IMR-90 (cell line): ENCODE measurements at regions not wholly inside any gene's neighbourhood (a gene's known extent, or its start where the extent isn't known, plus 50 kb on each side); places are given as distances from the start of the nearest gene placed in this dataset.

Experiments used
- ATAC-seq: fragments of 200-7000 bp; cut with Tn5 transposase; 2 replicates; pipeline ENCODE4 v1.9.1; 2020; ENCODE audit warnings: low read depth, mild to moderate bottlenecking, moderate library complexity
- BruUV-seq: library from RNA; stranded (reverse); fragments of 400-500 nt; replicated peaks from 2 replicates; lab custom pipeline; 2021; lab: Mats Ljungman, UMichigan
- CTCF ChIA-PET: fragments of 300-600 bp; formaldehyde crosslinking; extraction: SDS; loops from one replicate; lab custom pipeline; 2021; ENCODE audit warnings: antibody characterized with exemption; lab: Yijun Ruan, JAX
- POLR2A ChIA-PET: fragments of 300-600 bp; sonication (Branson Sonifier 250); formaldehyde crosslinking; loops from one replicate; lab custom pipeline; 2022; ENCODE audit warnings: antibody characterized with exemption; ENCODE audit not compliant: unreplicated experiment; lab: Charles Lee
- DNase-seq: peaks from one replicate; pipeline ENCODE4 v3.0.0; 2013
- H2AFZ ChIP-seq: replicated peaks from 2 replicates; pipeline ENCODE3; 2013; ENCODE audit warnings: low read length, mild to moderate bottlenecking; ENCODE audit not compliant: poor library complexity
- H2AK5ac ChIP-seq: 2 replicates; pipeline ENCODE4 v1.6.1; 2013; ENCODE audit warnings: low read depth, low read length, inconsistent platforms
- H2AK9ac ChIP-seq: replicated peaks from 2 replicates; pipeline ENCODE3; 2013; ENCODE audit warnings: mild to moderate bottlenecking, low read depth, low read length, moderate library complexity; ENCODE audit not compliant: poor library complexity
- H2BK120ac ChIP-seq: 2 replicates; pipeline ENCODE4 v1.6.1; 2013; ENCODE audit warnings: low read depth, low read length, inconsistent platforms
- H2BK15ac ChIP-seq: 3 replicates; pipeline ENCODE4 v1.6.1; 2013; ENCODE audit warnings: low read depth, low read length, inconsistent platforms
- H2BK20ac ChIP-seq: 2 replicates; pipeline ENCODE4 v1.6.1; 2013; ENCODE audit warnings: low read depth, mild to moderate bottlenecking, inconsistent platforms, low read length, moderate library complexity
- H2BK5ac ChIP-seq: 2 replicates; pipeline ENCODE4 v1.6.1; 2013; ENCODE audit warnings: mild to moderate bottlenecking, low read depth, low read length, inconsistent platforms; ENCODE audit not compliant: poor library complexity, severe bottlenecking
- H3K14ac ChIP-seq: replicated peaks from 2 replicates; pipeline ENCODE4 v1.6.1; 2013; ENCODE audit warnings: low read depth, low read length, inconsistent platforms
- H3K18ac ChIP-seq: 2 replicates; pipeline ENCODE4 v1.6.1; 2013; ENCODE audit warnings: low read depth, low read length, control low read depth
- H3K23ac ChIP-seq: 2 replicates; pipeline ENCODE4 v1.6.1; 2013; ENCODE audit warnings: low read depth, low read length, inconsistent platforms
- H3K27ac ChIP-seq: 2 replicates; pipeline ENCODE4 v1.5.1; 2013; ENCODE audit warnings: mild to moderate bottlenecking, control low read depth, low read length; ENCODE audit not compliant: insufficient read depth
- H3K27me3 ChIP-seq: 2 replicates; pipeline ENCODE4 v1.6.1; 2013; ENCODE audit warnings: low read length; ENCODE audit not compliant: control insufficient read depth, insufficient read depth
- H3K36me3 ChIP-seq: 2 replicates; pipeline ENCODE4 v1.6.1; 2013; ENCODE audit warnings: low read length, mixed read lengths; ENCODE audit not compliant: control insufficient read depth, insufficient read depth
- H3K4ac ChIP-seq: 2 replicates; pipeline ENCODE4 v1.6.1; 2013; ENCODE audit warnings: low read depth, low read length, inconsistent platforms
- H3K4me1 ChIP-seq: 2 replicates; pipeline ENCODE4 v1.6.1; 2013; ENCODE audit warnings: low read length, mixed read lengths; ENCODE audit not compliant: control insufficient read depth, insufficient read depth
- H3K4me2 ChIP-seq: 2 replicates; pipeline ENCODE4 v1.6.1; 2013; ENCODE audit warnings: low read depth, mild to moderate bottlenecking, control low read depth, low read length, moderate library complexity
- H3K4me3 ChIP-seq: 2 replicates; pipeline ENCODE4 v1.5.1; 2013; ENCODE audit warnings: low read depth, mild to moderate bottlenecking, control low read depth, low read length, moderate library complexity; ENCODE audit not compliant: insufficient read depth
- H3K56ac ChIP-seq: 2 replicates; pipeline ENCODE4 v1.6.1; 2013; ENCODE audit warnings: low read length, inconsistent platforms; ENCODE audit not compliant: insufficient read depth; ENCODE audit errors: extremely low read depth
- H3K79me1 ChIP-seq, 2 experiments: 2 replicates each; pipeline ENCODE4 v1.6.1; 2013; ENCODE audit warnings: low read length in 2 of 2, inconsistent platforms in 1 of 2, low read depth in 1 of 2
- H3K9ac ChIP-seq: 2 replicates; pipeline ENCODE4 v1.6.1; 2013; ENCODE audit warnings: low read depth, low read length, control low read depth
- H3K9me1 ChIP-seq: 2 replicates; pipeline ENCODE4 v1.6.1; 2013; ENCODE audit warnings: low read length, inconsistent platforms; ENCODE audit not compliant: insufficient read depth
- H3K9me3 ChIP-seq: 2 replicates; pipeline ENCODE4 v1.6.1; 2013; ENCODE audit warnings: low read length; ENCODE audit not compliant: control insufficient read depth, insufficient read depth
- H4K20me1 ChIP-seq: 2 replicates; pipeline ENCODE4 v1.6.1; 2013; ENCODE audit warnings: low read length, inconsistent platforms; ENCODE audit not compliant: insufficient read depth
- H4K5ac ChIP-seq: 2 replicates; pipeline ENCODE4 v1.6.1; 2013; ENCODE audit warnings: mild to moderate bottlenecking, low read depth, low read length, control low read depth
- H4K8ac ChIP-seq, 2 experiments: 2 replicates each; pipeline ENCODE4 v1.6.1; 2013; ENCODE audit warnings: low read depth in 2 of 2, low read length in 2 of 2, control low read depth in 1 of 2, inconsistent platforms in 1 of 2
- H4K91ac ChIP-seq: 2 replicates; pipeline ENCODE4 v1.6.1; 2013; ENCODE audit warnings: low read depth, low read length, inconsistent platforms; ENCODE audit not compliant: insufficient read depth
- MAFK ChIP-seq: IDR thresholded peaks from 2 replicates; pipeline ENCODE4 v1.6.1; 2012; ENCODE audit warnings: low read depth, low read length, improper control_type of control experiment
- WGBS, 2 experiments: methylation state at CpG; one replicate each; pipeline versions ENCODE4 v1.1.5 to v1.1.7; 2013; ENCODE audit warnings: missing lambda C conversion rate in 2 of 2; ENCODE audit not compliant: insufficient read length in 1 of 2; ENCODE audit errors: extremely low coverage in 2 of 2; 5-methylcytosine and 5-hydroxymethylcytosine counted together
- dilution Hi-C: fragments of 300-500 bp; cut with HindIII; formaldehyde crosslinking; loops from one replicate; pipeline ENCODE4 v1.14.3; 2018; ENCODE audit warnings: low sequenced_read_pairs; ENCODE audit not compliant: unreplicated experiment
- in situ Hi-C: fragments of 300-500 bp; cut with MboI; formaldehyde crosslinking; loops from 3 replicates; pipeline ENCODE4 v1.14.3; 2019; ENCODE audit warnings: low sequenced_read_pairs, inconsistent platforms, mixed read lengths
- intact Hi-C: fragments of 100-400 bp; cut with micrococcal nuclease; formaldehyde crosslinking; loops from 2 replicates; pipeline ENCODE4 v1.10.0; 2022
- TF ChIP-seq, protein P1 (sequence below): fragments of 150-350 bp; IDR thresholded peaks from 2 replicates; pipeline ENCODE4 v1.6.1; 2017; ENCODE audit warnings: mild to moderate bottlenecking, antibody characterized with exemption, low read length, low read depth

DNA sequence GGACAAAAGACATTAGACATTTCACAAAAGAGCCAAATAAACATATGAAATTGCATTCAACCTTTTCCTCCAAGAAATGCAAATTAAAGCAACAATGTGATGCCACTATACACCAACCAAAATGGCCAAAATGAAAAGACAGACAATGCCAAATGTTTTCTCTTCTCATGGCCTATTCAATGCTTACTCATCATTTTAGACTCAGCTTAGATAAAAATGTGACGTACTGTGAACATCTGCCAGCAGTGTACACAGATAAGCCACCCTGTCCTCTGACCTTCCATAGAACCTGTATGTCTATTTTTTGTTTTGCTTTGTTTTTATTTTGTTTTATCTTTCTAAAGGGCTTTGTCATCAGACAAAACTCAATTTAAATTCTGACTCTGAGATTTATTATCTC is 385.2 kb downstream of the FRK start:
- no peak overlapping the region for H4K91ac ChIP-seq
- H3K79me1 ChIP-seq, result no peaks in the 10 kb centered on the region
- intact Hi-C loops (no loop called here), dilution Hi-C loops (no loop called here), in situ Hi-C loops (no loop called here)
- no peaks in the 10 kb centered on the region for H3K4me1 ChIP-seq
- TF ChIP-seq, protein P1, sequence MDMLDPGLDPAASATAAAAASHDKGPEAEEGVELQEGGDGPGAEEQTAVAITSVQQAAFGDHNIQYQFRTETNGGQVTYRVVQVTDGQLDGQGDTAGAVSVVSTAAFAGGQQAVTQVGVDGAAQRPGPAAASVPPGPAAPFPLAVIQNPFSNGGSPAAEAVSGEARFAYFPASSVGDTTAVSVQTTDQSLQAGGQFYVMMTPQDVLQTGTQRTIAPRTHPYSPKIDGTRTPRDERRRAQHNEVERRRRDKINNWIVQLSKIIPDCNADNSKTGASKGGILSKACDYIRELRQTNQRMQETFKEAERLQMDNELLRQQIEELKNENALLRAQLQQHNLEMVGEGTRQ, result no peak
- TF ChIP-seq MAFK, result peak; percentile 70
- no peaks in the 10 kb centered on the region for H3K36me3 ChIP-seq
- no peaks in the 10 kb centered on the region for H3K9me1 ChIP-seq
- H3K9me3 ChIP-seq, result no peaks in the 10 kb centered on the region
- DNase-seq, result no peak
- BruUV-seq, result no TSS peak
- no peak overlapping the region for H3K4me3 ChIP-seq
- H2BK5ac ChIP-seq, result no peak overlapping the region
- ChIA-PET CTCF (no interaction called here), POLR2A (no interaction called here)
- H3K4ac ChIP-seq, result no peak overlapping the region
- no peak overlapping the region for H4K5ac ChIP-seq
- H3K56ac ChIP-seq, result no peak overlapping the region
- no peak overlapping the region for H3K27ac ChIP-seq
- no peak overlapping the region for H4K8ac ChIP-seq
- H4K20me1 ChIP-seq, result no peaks in the 10 kb centered on the region
- no peak overlapping the region for H3K23ac ChIP-seq
- H2BK120ac ChIP-seq, result no peak overlapping the region
- no peak overlapping the region for H3K9ac ChIP-seq
- H2AFZ ChIP-seq, result no peak overlapping the region
- H3K27me3 ChIP-seq, result no peaks in the 10 kb centered on the region
- H3K14ac ChIP-seq, result no peak overlapping the region
- no peak overlapping the region for H2BK15ac ChIP-seq
- no peak overlapping the region for H2BK20ac ChIP-seq
- no peak overlapping the region for H2AK5ac ChIP-seq
- no peak overlapping the region for H3K4me2 ChIP-seq
- WGBS, 2 experiments, result no CpG with 5 or more reads among the region's 1 CpG
- no peak overlapping the region for H3K18ac ChIP-seq
- no peak for ATAC-seq
- no peak overlapping the region for H2AK9ac ChIP-seq
